ENCODE measurements at regions not wholly inside any gene's neighbourhood (a gene's known extent, or its start where the extent isn't known, plus 50 kb on each side); places are given as distances from the start of the nearest gene placed in this dataset.
A peak's percentile ranks its signal among the peaks of the same experiment; 100 is the strongest.

- DNase-seq: no peak
Observed at GRCh38 chr15:47390208-47390765, 327.0 kb upstream of the SEMA6D start.

- no peak for DNase-seq
Observed at GRCh38 chr15:47394286-47394809, 323.0 kb upstream of the SEMA6D start.

GRCh38 chr15:47395076-47395475, 322.2 kb upstream of the SEMA6D start:
- DNase-seq: peak; percentile 21 to 56

- DNase-seq: no peak
Observed at GRCh38 chr15:47397655-47398054, 319.6 kb upstream of the SEMA6D start.

- no peak for DNase-seq
Observed at GRCh38 chr15:47398132-47398531, 319.2 kb upstream of the SEMA6D start.

- no peak for DNase-seq
Observed at GRCh38 chr15:47398594-47398993, 318.7 kb upstream of the SEMA6D start.

- no peak for DNase-seq
Observed at GRCh38 chr15:47399100-47399499, 318.2 kb upstream of the SEMA6D start.

- no peak for DNase-seq
Observed at GRCh38 chr15:47400603-47401002, 316.7 kb upstream of the SEMA6D start.

- peak in 1 of 2 donors; percentile 25 for DNase-seq
Observed at GRCh38 chr15:47401427-47401826, 315.9 kb upstream of the SEMA6D start.

GRCh38 chr15:47402829-47403228, 314.5 kb upstream of the SEMA6D start:
- DNase-seq: no peak

- no peak for DNase-seq
Observed at GRCh38 chr15:47404877-47405276, 312.4 kb upstream of the SEMA6D start.

- DNase-seq: no peak
Observed at GRCh38 chr15:47405365-47406162, 311.7 kb upstream of the SEMA6D start.

- no peak for DNase-seq
Observed at GRCh38 chr15:47407692-47408091, 309.6 kb upstream of the SEMA6D start.

- DNase-seq: no peak
Observed at GRCh38 chr15:47409038-47409437, 308.3 kb upstream of the SEMA6D start.

- DNase-seq: no peak
Observed at GRCh38 chr15:47409600-47409999, 307.7 kb upstream of the SEMA6D start.

GRCh38 chr15:47410247-47410646, 307.1 kb upstream of the SEMA6D start:
- DNase-seq: peak; percentile 29 to 51

- DNase-seq: no peak
Observed at GRCh38 chr15:47411733-47412132, 305.6 kb upstream of the SEMA6D start.

- no peak for DNase-seq
Observed at GRCh38 chr15:47412136-47412535, 305.2 kb upstream of the SEMA6D start.

- DNase-seq: no peak
Observed at GRCh38 chr15:47412802-47413201, 304.5 kb upstream of the SEMA6D start.

GRCh38 chr15:47414207-47414606, 303.1 kb upstream of the SEMA6D start:
- no peak for DNase-seq

GRCh38 chr15:47415539-47415971, 301.8 kb upstream of the SEMA6D start:
- DNase-seq: no peak

GRCh38 chr15:47422881-47423665, 294.2 kb upstream of the SEMA6D start:
- peak; percentile 47 to 53 for DNase-seq

- no peak for DNase-seq
Observed at GRCh38 chr15:47427463-47427862, 289.8 kb upstream of the SEMA6D start.

All from inflammatory macrophage (primary cell).